ENCODE measurements at regions not wholly inside any gene's neighbourhood (a gene's known extent, or its start where the extent isn't known, plus 50 kb on each side); places are given as distances from the start of the nearest gene placed in this dataset.

GRCh38 chr3:177646749-177647148, 449.5 kb upstream of the TBL1XR1 start:
- no peaks in the 10 kb centered on the region for H3K9me3 ChIP-seq
- TF ChIP-seq CTCF (IDR thresholded peaks at IDR 0.05), result no peak
- intact Hi-C loops (cut with DNase I), result no loop called here
- H3K27me3 ChIP-seq (ENCODE audit: insufficient read depth in 3 of 3, low read length in 2 of 3), result no peaks in the 10 kb centered on the region
- DNase-seq (no peak), ATAC-seq (no peak)
- WGBS, 3 donors, result 53 to 92% (median 66%) methylated on average over 3 of the region's 3 CpGs
- no peak overlapping the region for H3K4me3 ChIP-seq
- no peaks in the 10 kb centered on the region for H3K4me1 ChIP-seq
- H3K36me3 ChIP-seq (ENCODE audit: insufficient read depth in 1 of 2, low read depth in 1 of 2), result no peaks in the 10 kb centered on the region
- H3K27ac ChIP-seq, result no peak overlapping the region

- intact Hi-C loops (cut with DNase I), result no loop called here
- WGBS, 3 donors, result 69 to 87% (median 70%) methylated on average over 3 of the region's 3 CpGs
- H3K27ac ChIP-seq, result no peak overlapping the region
- H3K9me3 ChIP-seq, result no peaks in the 10 kb centered on the region
- no peak for TF ChIP-seq CTCF (IDR thresholded peaks at IDR 0.05)
- DNase-seq (no peak), ATAC-seq (no peak)
- no peaks in the 10 kb centered on the region for H3K27me3 ChIP-seq (ENCODE audit: insufficient read depth in 3 of 3, low read length in 2 of 3)
- H3K36me3 ChIP-seq (ENCODE audit: insufficient read depth in 1 of 2, low read depth in 1 of 2), result no peaks in the 10 kb centered on the region
- H3K4me3 ChIP-seq, result no peak overlapping the region
- H3K4me1 ChIP-seq, result no peaks in the 10 kb centered on the region
Observed at GRCh38 chr3:177647341-177647740, 450.1 kb upstream of the TBL1XR1 start.

- no peak for TF ChIP-seq CTCF (IDR thresholded peaks at IDR 0.05)
- H3K27ac ChIP-seq, result no peak overlapping the region
- H3K4me1 ChIP-seq, result no peaks in the 10 kb centered on the region
- no peak for DNase-seq
- no peaks in the 10 kb centered on the region for H3K9me3 ChIP-seq
- ATAC-seq, result no peak
- no peaks in the 10 kb centered on the region for H3K27me3 ChIP-seq (ENCODE audit: insufficient read depth in 3 of 3, low read length in 2 of 3)
- intact Hi-C loops (cut with DNase I), result no loop called here
- H3K36me3 ChIP-seq (ENCODE audit: insufficient read depth in 1 of 2, low read depth in 1 of 2), result no peaks in the 10 kb centered on the region
- H3K4me3 ChIP-seq, result no peak overlapping the region
- 55 to 79% (median 78%) methylated on average over 4 of the region's 4 CpGs for WGBS, 3 donors
Observed at GRCh38 chr3:177647876-177648275, 450.6 kb upstream of the TBL1XR1 start.

GRCh38 chr3:177652556-177653291, 455.4 kb upstream of the TBL1XR1 start:
- intact Hi-C loops (cut with DNase I), result no loop called here
- TF ChIP-seq CTCF (IDR thresholded peaks at IDR 0.05), result no peak
- DNase-seq, result no peak
- 61 to 71% (median 62%) methylated on average over 5 of the region's 5 CpGs for WGBS, 3 donors
- no peaks in the 10 kb centered on the region for H3K27me3 ChIP-seq (ENCODE audit: insufficient read depth in 3 of 3, low read length in 2 of 3)
- peak in 2 of 4 donors; percentile 61 to 83 for ATAC-seq
- no peaks in the 10 kb centered on the region for H3K9me3 ChIP-seq
- H3K4me1 ChIP-seq, result no peaks in the 10 kb centered on the region
- no peaks in the 10 kb centered on the region for H3K36me3 ChIP-seq (ENCODE audit: insufficient read depth in 1 of 2, low read depth in 1 of 2)
- no peak overlapping the region for H3K4me3 ChIP-seq
- H3K27ac ChIP-seq, result no peak overlapping the region

GRCh38 chr3:177657243-177657642, 460.0 kb upstream of the TBL1XR1 start:
- no peaks in the 10 kb centered on the region for H3K27me3 ChIP-seq (ENCODE audit: insufficient read depth in 3 of 3, low read length in 2 of 3)
- no peaks in the 10 kb centered on the region for H3K9me3 ChIP-seq
- no peaks in the 10 kb centered on the region for H3K4me1 ChIP-seq
- intact Hi-C loops (cut with DNase I), result no loop called here
- no peak for TF ChIP-seq CTCF (IDR thresholded peaks at IDR 0.05)
- ATAC-seq (no peak), DNase-seq (no peak)
- no peaks in the 10 kb centered on the region for H3K36me3 ChIP-seq (ENCODE audit: insufficient read depth in 1 of 2, low read depth in 1 of 2)
- WGBS, 3 donors, result 76 to 84% (median 80%) methylated on average over 4 of the region's 4 CpGs
- H3K4me3 ChIP-seq, result no peak overlapping the region
- H3K27ac ChIP-seq, result no peak overlapping the region
